ENCODE measurements at regions not wholly inside any gene's neighbourhood (a gene's known extent, or its start where the extent isn't known, plus 50 kb on each side); places are given as distances from the start of the nearest gene placed in this dataset.

DNA sequence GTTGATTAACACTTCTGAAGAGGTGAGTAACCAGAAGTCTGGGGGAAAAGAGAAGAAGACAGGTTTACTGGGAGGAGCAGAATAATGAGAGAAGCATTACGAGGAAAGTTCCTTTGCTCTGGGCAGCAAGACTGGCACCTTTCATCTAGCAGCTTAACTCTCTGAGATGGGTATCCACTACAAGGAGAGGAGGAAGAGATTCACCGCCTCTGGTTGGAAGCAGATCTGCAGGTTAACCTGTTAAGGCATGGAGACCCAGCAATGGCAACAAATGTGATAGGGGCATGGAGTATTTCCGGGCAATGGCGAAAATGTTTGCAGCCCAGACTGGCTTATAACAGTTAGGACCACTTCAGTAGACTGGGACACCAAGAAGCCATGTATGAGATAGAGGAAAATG lies 162.2 kb downstream of the TFEC start:
- WGBS: 96% methylated on average over 4 of the region's 4 CpGs
- Histone ChIP-seq H3K4me1 (no peaks in the 10 kb centered on the region), H3K27ac (no peak overlapping the region), H3K27me3 (no peaks in the 10 kb centered on the region), H3K36me3 (no peaks in the 10 kb centered on the region), H3K9me3 (no peaks in the 10 kb centered on the region), H3K4me3 (no peak overlapping the region)
- no peak for DNase-seq (ENCODE audit: low spot score in 2 of 2)
- TF ChIP-seq POLR2AphosphoS5 (IDR thresholded peaks at IDR 0.05) (no peak), EP300 (IDR thresholded peaks at IDR 0.05) (no peak), POLR2A (IDR thresholded peaks at IDR 0.05) (no peak)
- TF ChIP-seq, protein P1, sequence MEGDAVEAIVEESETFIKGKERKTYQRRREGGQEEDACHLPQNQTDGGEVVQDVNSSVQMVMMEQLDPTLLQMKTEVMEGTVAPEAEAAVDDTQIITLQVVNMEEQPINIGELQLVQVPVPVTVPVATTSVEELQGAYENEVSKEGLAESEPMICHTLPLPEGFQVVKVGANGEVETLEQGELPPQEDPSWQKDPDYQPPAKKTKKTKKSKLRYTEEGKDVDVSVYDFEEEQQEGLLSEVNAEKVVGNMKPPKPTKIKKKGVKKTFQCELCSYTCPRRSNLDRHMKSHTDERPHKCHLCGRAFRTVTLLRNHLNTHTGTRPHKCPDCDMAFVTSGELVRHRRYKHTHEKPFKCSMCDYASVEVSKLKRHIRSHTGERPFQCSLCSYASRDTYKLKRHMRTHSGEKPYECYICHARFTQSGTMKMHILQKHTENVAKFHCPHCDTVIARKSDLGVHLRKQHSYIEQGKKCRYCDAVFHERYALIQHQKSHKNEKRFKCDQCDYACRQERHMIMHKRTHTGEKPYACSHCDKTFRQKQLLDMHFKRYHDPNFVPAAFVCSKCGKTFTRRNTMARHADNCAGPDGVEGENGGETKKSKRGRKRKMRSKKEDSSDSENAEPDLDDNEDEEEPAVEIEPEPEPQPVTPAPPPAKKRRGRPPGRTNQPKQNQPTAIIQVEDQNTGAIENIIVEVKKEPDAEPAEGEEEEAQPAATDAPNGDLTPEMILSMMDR (IDR thresholded peaks at IDR 0.05): no peak

DNA sequence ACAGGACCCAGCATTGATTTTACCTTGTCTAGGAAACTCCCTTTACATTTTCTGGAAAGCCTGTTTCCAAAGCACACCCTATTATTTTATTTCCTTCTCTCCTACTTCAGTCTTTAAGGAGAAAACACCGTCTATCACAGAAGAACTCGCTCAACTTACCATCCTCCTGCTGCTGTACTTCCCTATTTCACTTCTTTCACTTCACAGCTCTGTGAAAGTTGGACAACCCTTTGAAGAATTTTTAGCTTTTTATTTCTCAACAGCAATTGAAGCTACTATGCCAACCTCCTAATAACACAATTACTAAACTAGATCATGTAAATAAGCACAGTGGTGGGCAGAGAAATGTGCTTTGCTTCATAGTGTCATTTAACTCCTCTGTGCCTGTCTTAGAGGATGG lies 166.5 kb downstream of the TFEC start:
- no peak overlapping the region for H3K4me3 ChIP-seq
- WGBS: 66% methylated on average over 2 of the region's 2 CpGs
- no peak for DNase-seq (ENCODE audit: low spot score in 2 of 2)
- no peaks in the 10 kb centered on the region for H3K36me3 ChIP-seq
- no peaks in the 10 kb centered on the region for H3K27me3 ChIP-seq
- TF ChIP-seq, protein P1 (IDR thresholded peaks at IDR 0.05): no peak
- no peak for TF ChIP-seq POLR2A (IDR thresholded peaks at IDR 0.05)
- TF ChIP-seq EP300 (IDR thresholded peaks at IDR 0.05): no peak
- TF ChIP-seq POLR2AphosphoS5 (IDR thresholded peaks at IDR 0.05): no peak
- H3K9me3 ChIP-seq: no peaks in the 10 kb centered on the region
- H3K27ac ChIP-seq: no peak overlapping the region
- no peaks in the 10 kb centered on the region for H3K4me1 ChIP-seq

DNA sequence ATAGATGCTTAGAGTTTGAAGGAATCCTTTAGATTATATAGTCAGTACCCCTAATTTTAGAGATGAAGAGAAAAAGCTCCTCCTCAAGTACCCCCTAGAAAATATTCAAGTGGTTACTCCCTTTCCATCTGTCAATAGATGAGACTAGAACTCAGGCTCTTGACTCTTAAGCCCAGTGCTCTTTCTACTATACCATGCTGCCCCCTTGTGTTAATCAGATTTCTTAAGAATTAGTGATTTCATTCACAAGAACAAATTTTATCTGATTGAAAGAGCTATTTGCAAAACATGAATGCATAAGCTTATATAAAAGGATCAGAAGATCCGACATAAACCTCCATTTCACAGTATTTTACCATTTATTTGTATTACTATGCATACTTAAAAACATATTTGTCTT lies 179.3 kb downstream of the TFEC start:
- H3K4me1 ChIP-seq: no peaks in the 10 kb centered on the region
- no peak for DNase-seq (ENCODE audit: low spot score in 2 of 2)
- TF ChIP-seq POLR2A (IDR thresholded peaks at IDR 0.05) (no peak), POLR2AphosphoS5 (IDR thresholded peaks at IDR 0.05) (no peak), EP300 (IDR thresholded peaks at IDR 0.05) (no peak)
- TF ChIP-seq, protein P1 (IDR thresholded peaks at IDR 0.05): no peak
- H3K27me3 ChIP-seq: no peaks in the 10 kb centered on the region
- H3K4me3 ChIP-seq: no peak overlapping the region
- 77% methylated on average over 1 of the region's 1 CpG for WGBS
- no peaks in the 10 kb centered on the region for H3K9me3 ChIP-seq
- H3K27ac ChIP-seq: no peak overlapping the region
- no peaks in the 10 kb centered on the region for H3K36me3 ChIP-seq

DNA sequence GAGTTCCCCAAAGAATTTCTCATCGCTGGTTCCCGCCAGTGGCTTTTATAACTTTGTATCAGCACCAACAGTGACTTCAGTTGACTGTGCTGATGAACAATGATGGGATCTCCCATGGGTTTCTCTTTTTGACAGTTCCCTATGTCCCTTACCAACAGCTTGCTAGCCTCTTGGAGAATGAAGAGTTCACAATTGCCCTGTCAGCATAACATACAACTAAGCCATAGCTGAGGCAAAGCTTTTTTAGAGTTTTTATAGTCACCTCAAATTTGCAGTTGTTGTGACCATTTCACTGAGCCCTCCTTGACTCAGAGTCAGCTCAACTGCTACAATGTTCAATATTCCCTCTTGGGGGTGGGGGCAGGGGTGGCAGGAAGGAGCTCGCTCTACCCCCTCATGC lies 179.8 kb downstream of the TFEC start:
- Histone ChIP-seq H3K27ac (no peak overlapping the region), H3K9me3 (no peaks in the 10 kb centered on the region), H3K36me3 (no peaks in the 10 kb centered on the region), H3K4me1 (no peaks in the 10 kb centered on the region), H3K27me3 (no peaks in the 10 kb centered on the region), H3K4me3 (no peak overlapping the region)
- TF ChIP-seq POLR2A (IDR thresholded peaks at IDR 0.05): no peak
- TF ChIP-seq, protein P1 (IDR thresholded peaks at IDR 0.05): no peak
- no peak for TF ChIP-seq POLR2AphosphoS5 (IDR thresholded peaks at IDR 0.05)
- no peak for TF ChIP-seq EP300 (IDR thresholded peaks at IDR 0.05)
- no peak for DNase-seq (ENCODE audit: low spot score in 2 of 2)
- 83% methylated on average over 3 of the region's 3 CpGs for WGBS

DNA sequence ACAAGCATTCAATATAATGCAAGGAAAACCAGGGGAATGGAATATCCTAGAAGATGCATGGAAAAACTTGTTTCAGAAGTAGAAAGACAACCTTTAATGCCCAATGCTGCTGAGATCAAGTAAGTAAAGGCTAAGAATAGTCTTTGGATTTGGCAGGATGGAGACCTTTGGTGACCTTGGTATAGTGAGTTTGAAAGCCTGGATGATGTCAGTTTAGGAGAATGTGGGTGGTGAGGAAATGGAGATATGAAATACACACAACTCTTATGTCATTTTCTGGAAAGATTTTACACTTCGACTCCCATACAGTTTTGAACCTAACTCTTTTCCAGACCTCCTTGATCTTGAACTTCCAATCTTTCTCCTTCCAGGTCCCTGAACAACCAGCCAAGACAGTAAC lies 185.7 kb downstream of the TFEC start:
- TF ChIP-seq, protein P1 (IDR thresholded peaks at IDR 0.05): no peak
- no peak for TF ChIP-seq POLR2A (IDR thresholded peaks at IDR 0.05)
- TF ChIP-seq EP300 (IDR thresholded peaks at IDR 0.05): no peak
- TF ChIP-seq POLR2AphosphoS5 (IDR thresholded peaks at IDR 0.05): no peak
- H3K4me1 ChIP-seq: no peaks in the 10 kb centered on the region
- H3K27me3 ChIP-seq: no peaks in the 10 kb centered on the region
- no peaks in the 10 kb centered on the region for H3K9me3 ChIP-seq
- no peaks in the 10 kb centered on the region for H3K36me3 ChIP-seq
- WGBS: 86% methylated on average over 1 of the region's 1 CpG
- no peak overlapping the region for H3K27ac ChIP-seq
- no peak for DNase-seq (ENCODE audit: low spot score in 2 of 2)
- H3K4me3 ChIP-seq: no peak overlapping the region

Measured in suprapubic skin (tissue), 4 donors.